Stimulated activated CD4-positive, alpha-beta T cell treated with anti-CD3 and anti-CD28 coated beads, TNF-alpha, amount 100 ng/mL, for 24 hours (primary cell): ENCODE measurements at regions not wholly inside any gene's neighbourhood (a gene's known extent, or its start where the extent isn't known, plus 50 kb on each side); places are given as distances from the start of the nearest gene placed in this dataset.

ENCODE experiments used
- DNase-seq, 3 experiments: peaks; one replicate each; pipeline ENCODE4 v3.0.0-alpha.2; 2020; ENCODE audit warnings: low read depth in 3 of 3

- DNase-seq, result no peak
Measured at GRCh38 chr2:239780236-239780994, 244.7 kb downstream of the NDUFA10 start.

- no peak for DNase-seq
Measured at GRCh38 chr2:239779584-239779983, 245.6 kb downstream of the NDUFA10 start.

- DNase-seq, result no peak
Measured at GRCh38 chr2:239778861-239779558, 246.1 kb downstream of the NDUFA10 start.

GRCh38 chr2:239778042-239778851 lies 246.9 kb downstream of the NDUFA10 start:
- DNase-seq, result no peak

GRCh38 chr2:239777219-239777618 lies 247.9 kb downstream of the NDUFA10 start:
- DNase-seq, result no peak

- DNase-seq, result no peak
Measured at GRCh38 chr2:239776436-239777005, 248.6 kb downstream of the NDUFA10 start.

- no peak for DNase-seq
Measured at GRCh38 chr2:239775623-239776435, 249.3 kb downstream of the NDUFA10 start.

GRCh38 chr2:239774933-239775622 lies 250.1 kb downstream of the NDUFA10 start:
- DNase-seq, result no peak

GRCh38 chr2:239774142-239774462 lies 251.0 kb downstream of the NDUFA10 start:
- DNase-seq, result no peak

GRCh38 chr2:239773228-239774141 lies 251.7 kb downstream of the NDUFA10 start:
- no peak for DNase-seq

GRCh38 chr2:239772721-239773120 lies 252.4 kb downstream of the NDUFA10 start:
- DNase-seq, result no peak

- no peak for DNase-seq
Measured at GRCh38 chr2:239770246-239770639, 254.9 kb downstream of the NDUFA10 start.

- DNase-seq, result no peak
Measured at GRCh38 chr2:239769554-239770245, 255.4 kb downstream of the NDUFA10 start.

- DNase-seq, result no peak
Measured at GRCh38 chr2:239768907-239769553, 256.1 kb downstream of the NDUFA10 start.

- DNase-seq, result no peak
Measured at GRCh38 chr2:239768031-239768790, 256.9 kb downstream of the NDUFA10 start.

GRCh38 chr2:239767021-239767905 lies 257.9 kb downstream of the NDUFA10 start:
- no peak for DNase-seq

GRCh38 chr2:239765911-239766310 lies 259.2 kb downstream of the NDUFA10 start:
- DNase-seq, result no peak
